ENCODE measurements at regions not wholly inside any gene's neighbourhood (a gene's known extent, or its start where the extent isn't known, plus 50 kb on each side); places are given as distances from the start of the nearest gene placed in this dataset.
"Not testable (repeated sequence)": the region's sequence is repeated elsewhere in the genome, so short reads cannot be mapped to it uniquely, and the experiment has no call there.

DNA sequence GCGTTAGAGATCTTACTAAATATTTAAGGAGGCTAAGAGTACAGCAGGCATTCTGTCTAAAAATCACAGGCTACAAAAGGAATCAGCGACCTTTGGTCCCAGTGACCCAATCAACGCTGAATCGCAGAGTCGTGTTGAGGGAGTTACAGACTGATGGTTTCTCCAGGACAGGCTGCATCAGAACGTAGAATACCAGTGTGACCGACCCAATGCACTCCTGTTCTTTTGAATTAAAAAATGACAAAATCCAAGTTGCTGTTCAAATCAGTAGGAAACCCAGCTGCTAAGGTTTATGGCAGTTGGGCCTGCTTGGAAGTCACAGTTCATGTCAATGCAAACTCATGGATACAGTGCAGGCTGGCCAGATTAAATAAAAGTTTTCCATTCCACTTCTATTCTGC, 155.8 kb upstream of the AFDN start:
- Mint-ChIP-seq H3K27ac (no peak overlapping the region), H3K4me1 (ENCODE audit: low read depth) (no peaks in the 10 kb centered on the region), H3K36me3 (ENCODE audit: low read depth) (peaks cover 2% of the 10 kb centered on the region), H3K27me3 (peaks cover 7% of the 10 kb centered on the region), H3K9me3 (peaks cover 15% of the 10 kb centered on the region), H3K4me3 (no peak overlapping the region)
- intact Hi-C loops (cut with micrococcal nuclease) = no loop called here
- ChIA-PET POLR2A (no interaction called here), CTCF (no interaction called here)
- TF ChIP-seq, protein P1, sequence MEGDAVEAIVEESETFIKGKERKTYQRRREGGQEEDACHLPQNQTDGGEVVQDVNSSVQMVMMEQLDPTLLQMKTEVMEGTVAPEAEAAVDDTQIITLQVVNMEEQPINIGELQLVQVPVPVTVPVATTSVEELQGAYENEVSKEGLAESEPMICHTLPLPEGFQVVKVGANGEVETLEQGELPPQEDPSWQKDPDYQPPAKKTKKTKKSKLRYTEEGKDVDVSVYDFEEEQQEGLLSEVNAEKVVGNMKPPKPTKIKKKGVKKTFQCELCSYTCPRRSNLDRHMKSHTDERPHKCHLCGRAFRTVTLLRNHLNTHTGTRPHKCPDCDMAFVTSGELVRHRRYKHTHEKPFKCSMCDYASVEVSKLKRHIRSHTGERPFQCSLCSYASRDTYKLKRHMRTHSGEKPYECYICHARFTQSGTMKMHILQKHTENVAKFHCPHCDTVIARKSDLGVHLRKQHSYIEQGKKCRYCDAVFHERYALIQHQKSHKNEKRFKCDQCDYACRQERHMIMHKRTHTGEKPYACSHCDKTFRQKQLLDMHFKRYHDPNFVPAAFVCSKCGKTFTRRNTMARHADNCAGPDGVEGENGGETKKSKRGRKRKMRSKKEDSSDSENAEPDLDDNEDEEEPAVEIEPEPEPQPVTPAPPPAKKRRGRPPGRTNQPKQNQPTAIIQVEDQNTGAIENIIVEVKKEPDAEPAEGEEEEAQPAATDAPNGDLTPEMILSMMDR (IDR thresholded peaks at IDR 0.05) = no peak
- ATAC-seq = no peak
- DNase-seq = no peak

DNA sequence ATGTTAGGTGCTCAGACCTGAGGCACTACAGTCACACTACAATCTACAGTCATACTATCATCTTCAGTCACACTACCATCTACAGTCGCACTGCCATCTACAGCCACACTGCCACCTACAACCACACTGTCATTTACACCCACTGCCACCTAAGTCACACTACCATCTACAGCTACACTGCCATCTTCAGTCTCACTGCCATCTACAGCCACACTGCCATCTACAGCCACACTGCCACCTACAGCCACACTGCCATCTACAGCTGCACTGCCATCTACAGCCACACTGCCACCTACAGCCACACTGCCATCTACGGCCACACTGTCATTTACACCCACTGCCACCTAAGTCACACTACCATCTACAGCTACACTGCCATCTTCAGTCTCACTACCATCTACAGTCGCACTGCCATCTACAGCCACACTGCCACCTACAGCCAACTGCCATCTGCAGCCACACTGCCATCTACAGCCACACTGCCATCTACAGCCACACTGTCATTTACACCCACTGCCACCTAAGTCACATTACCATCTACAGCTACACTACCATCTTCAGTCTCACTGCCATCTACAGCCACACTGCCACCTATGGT, 155.2 kb upstream of the AFDN start:
- H3K4me1 Mint-ChIP-seq (ENCODE audit: low read depth); POLR2A ChIA-PET; ATAC-seq; H3K27ac Mint-ChIP-seq; CTCF ChIA-PET; DNase-seq; intact Hi-C loops (cut with micrococcal nuclease); H3K36me3 Mint-ChIP-seq (ENCODE audit: low read depth); H3K4me3 Mint-ChIP-seq: not testable (repeated sequence)
- peaks cover 12% of the 10 kb centered on the region for H3K27me3 Mint-ChIP-seq
- H3K9me3 Mint-ChIP-seq = peaks cover 15% of the 10 kb centered on the region

DNA sequence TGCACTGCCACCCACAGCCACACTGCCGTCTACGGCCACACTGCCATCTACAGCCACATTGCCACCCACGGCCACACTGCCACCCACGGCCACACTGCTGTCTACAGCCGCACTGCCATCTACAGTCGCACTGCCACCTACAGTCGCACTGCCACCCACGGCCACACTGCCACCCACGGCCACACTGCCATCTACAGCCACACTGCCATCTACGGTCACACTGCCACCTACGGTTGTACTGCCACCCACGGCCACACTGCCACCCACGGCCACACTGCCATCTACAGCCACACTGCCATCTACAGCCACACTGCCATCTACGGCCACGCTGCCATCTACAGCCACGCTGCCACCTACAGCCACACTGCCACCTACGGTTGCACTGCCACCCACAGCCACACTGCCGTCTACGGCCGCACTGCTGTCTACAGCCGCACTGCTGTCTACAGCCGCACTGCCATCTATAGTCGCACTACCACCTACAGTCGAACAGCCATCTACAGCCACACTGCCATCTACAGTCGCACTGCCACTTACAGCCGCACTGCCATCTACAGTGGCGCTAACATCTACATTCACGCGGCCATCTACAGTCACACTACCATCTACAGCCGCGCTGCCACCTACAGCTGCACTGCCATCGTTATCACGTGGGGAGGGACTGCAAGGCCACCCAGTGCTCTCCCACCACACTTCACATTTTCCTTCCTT, 154.6 kb upstream of the AFDN start:
- DNase-seq = no peak

DNA sequence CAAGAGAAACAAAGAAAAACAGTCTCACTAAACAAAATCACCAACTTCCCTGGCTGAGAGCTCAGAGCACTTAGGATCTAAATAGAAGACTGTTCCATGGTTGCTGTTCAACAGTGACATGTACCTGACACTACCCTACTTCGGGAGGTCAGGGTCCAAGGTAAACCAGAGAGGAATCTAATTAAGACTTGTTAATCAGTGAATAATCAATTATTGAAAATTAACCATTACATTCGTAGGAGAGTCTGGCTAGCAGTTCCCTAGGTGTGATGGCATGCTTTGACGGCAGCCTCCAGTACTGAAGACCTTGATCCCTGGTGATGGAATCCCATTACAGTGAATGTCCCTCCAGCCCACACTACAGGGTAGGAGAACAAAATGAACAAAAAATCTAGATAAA, 154.0 kb upstream of the AFDN start:
- H3K4me1 Mint-ChIP-seq (ENCODE audit: low read depth) = no peaks in the 10 kb centered on the region
- POLR2A ChIA-PET = no interaction called here
- no peak for DNase-seq
- H3K27me3 Mint-ChIP-seq = peaks cover 20% of the 10 kb centered on the region
- intact Hi-C loops (cut with micrococcal nuclease) = no loop called here
- ATAC-seq = no peak
- H3K36me3 Mint-ChIP-seq (ENCODE audit: low read depth) = peaks cover 2% of the 10 kb centered on the region
- no peak overlapping the region for H3K4me3 Mint-ChIP-seq
- CTCF ChIA-PET = no interaction called here
- peaks cover 15% of the 10 kb centered on the region for H3K9me3 Mint-ChIP-seq
- H3K27ac Mint-ChIP-seq = no peak overlapping the region
- TF ChIP-seq, protein P1 (IDR thresholded peaks at IDR 0.05) = no peak

More for the DNA sequence above, 154.6 kb upstream of the AFDN start:
- H3K27ac Mint-ChIP-seq = no peak overlapping the region
- H3K4me3 Mint-ChIP-seq = no peak overlapping the region
- no peaks in the 10 kb centered on the region for H3K4me1 Mint-ChIP-seq (ENCODE audit: low read depth)
- peaks cover 2% of the 10 kb centered on the region for H3K36me3 Mint-ChIP-seq (ENCODE audit: low read depth)
- CTCF ChIA-PET = no interaction called here
- peaks cover 16% of the 10 kb centered on the region for H3K27me3 Mint-ChIP-seq
- ATAC-seq = no peak
- intact Hi-C loops (cut with micrococcal nuclease) = no loop called here
- peaks cover 15% of the 10 kb centered on the region for H3K9me3 Mint-ChIP-seq
- TF ChIP-seq, protein P1 (IDR thresholded peaks at IDR 0.05) = no peak
- POLR2A ChIA-PET = no interaction called here

DNA sequence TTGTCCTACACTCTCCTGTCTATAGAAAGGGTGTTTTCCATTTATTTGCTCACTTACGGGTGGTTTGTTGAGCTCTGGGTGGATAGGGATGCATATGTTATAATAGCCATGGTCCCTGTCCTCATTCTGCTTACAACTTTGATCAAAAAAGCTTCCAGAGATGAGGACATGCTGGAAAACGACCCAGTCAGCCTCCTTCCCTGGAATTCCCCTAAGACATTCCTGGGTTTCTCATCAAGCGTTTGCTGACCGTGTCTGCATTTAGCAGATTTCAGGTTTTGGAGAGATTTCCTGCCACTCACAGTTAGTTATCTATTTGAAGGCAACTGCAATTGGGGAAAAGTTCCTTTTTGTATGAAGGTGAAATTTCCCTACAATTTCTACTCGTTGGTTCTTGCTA, 152.8 kb upstream of the AFDN start:
- intact Hi-C loops (cut with micrococcal nuclease) = no loop called here
- Mint-ChIP-seq H3K27ac (no peak overlapping the region), H3K27me3 (peaks cover 28% of the 10 kb centered on the region), H3K9me3 (peaks cover 15% of the 10 kb centered on the region), H3K4me1 (ENCODE audit: low read depth) (no peaks in the 10 kb centered on the region), H3K4me3 (no peak overlapping the region), H3K36me3 (ENCODE audit: low read depth) (peaks cover 2% of the 10 kb centered on the region)
- CTCF ChIA-PET = no interaction called here
- DNase-seq = no peak
- no peak for ATAC-seq
- TF ChIP-seq, protein P1 (IDR thresholded peaks at IDR 0.05) = no peak
- POLR2A ChIA-PET = no interaction called here
